ENCODE measurements at regions not wholly inside any gene's neighbourhood (a gene's known extent, or its start where the extent isn't known, plus 50 kb on each side); places are given as distances from the start of the nearest gene placed in this dataset.

DNA sequence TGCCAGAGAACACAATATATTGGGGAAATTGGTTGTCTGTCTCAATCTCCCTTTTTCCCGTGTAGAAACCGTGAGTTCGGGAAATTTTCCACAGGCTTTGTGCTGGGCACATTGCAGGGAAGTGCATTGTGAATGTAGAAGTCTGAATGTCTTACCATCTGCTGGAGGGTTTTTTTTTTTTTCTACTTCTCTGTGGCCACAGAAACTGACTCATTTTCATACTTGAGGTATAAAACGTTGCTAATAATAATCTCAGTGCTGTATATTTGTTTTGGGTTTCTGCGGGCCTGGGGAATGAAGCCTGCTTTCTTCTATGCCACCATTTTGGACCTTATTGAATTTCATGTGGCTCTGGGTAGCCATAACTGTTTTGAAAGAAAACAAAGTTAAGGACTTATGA, 1001.2 kb downstream of the STIM2 start:
- FAIRE-seq = no peak
- no peak overlapping the region for H2AFZ ChIP-seq (ENCODE audit: low read depth, low read length)
- no peak overlapping the region for H3K4me3 Mint-ChIP-seq (ENCODE audit: unreplicated experiment)

DNA sequence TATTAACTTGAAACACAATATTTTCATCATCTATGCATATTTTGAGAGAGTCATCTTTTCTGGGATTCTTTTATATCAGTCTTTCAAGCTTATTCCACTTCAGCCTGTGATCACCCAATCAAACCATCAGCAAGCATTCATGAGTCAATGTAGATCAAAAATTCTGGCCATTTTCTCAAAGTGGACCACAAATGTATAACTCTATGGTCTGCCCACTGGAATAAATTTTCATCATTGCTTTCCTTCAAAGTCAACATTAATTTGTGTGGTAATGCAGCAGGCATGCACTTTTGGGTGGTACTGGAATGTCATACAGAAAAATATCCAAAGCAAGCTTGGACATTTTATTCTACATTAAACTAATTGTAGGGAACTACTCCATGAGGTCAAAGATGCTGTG, 1013.0 kb downstream of the STIM2 start:
- H3K27me3 Mint-ChIP-seq (ENCODE audit: low read depth, unreplicated experiment) = no peaks in the 10 kb centered on the region
- FAIRE-seq (no peak), DNase-seq (ENCODE audit: low read depth) (no peak)
- H3K4me3 ChIP-seq (ENCODE audit: insufficient read depth, low read depth, low read length) = no peak overlapping the region
- H3K36me3 Mint-ChIP-seq (ENCODE audit: low read depth, unreplicated experiment) = no peaks in the 10 kb centered on the region
- no peak overlapping the region for H3K4me2 ChIP-seq (ENCODE audit: low read length)
- H3K27me3 ChIP-seq (ENCODE audit: insufficient read depth, low read length) = no peaks in the 10 kb centered on the region
- no peak overlapping the region for H3K4me3 Mint-ChIP-seq (ENCODE audit: unreplicated experiment)
- no peaks in the 10 kb centered on the region for H3K9me3 ChIP-seq (ENCODE audit: insufficient read depth, low read depth, low read length)
- H3K9ac ChIP-seq (ENCODE audit: low read length) = no peak overlapping the region
- H4K20me1 ChIP-seq (ENCODE audit: insufficient read depth, low read length) = no peaks in the 10 kb centered on the region
- H3K9me3 Mint-ChIP-seq (ENCODE audit: unreplicated experiment) = no peaks in the 10 kb centered on the region
- no peak overlapping the region for H3K27ac ChIP-seq (ENCODE audit: low read depth, low read length)
- H3K4me1 Mint-ChIP-seq (ENCODE audit: low read depth, unreplicated experiment) = no peaks in the 10 kb centered on the region
- no peak overlapping the region for H3K27ac Mint-ChIP-seq (ENCODE audit: unreplicated experiment)
- no peak for TF ChIP-seq EZH2 (IDR thresholded peaks at IDR 0.05; ENCODE audit: insufficient read depth, low read length)
- TF ChIP-seq, protein P1, sequence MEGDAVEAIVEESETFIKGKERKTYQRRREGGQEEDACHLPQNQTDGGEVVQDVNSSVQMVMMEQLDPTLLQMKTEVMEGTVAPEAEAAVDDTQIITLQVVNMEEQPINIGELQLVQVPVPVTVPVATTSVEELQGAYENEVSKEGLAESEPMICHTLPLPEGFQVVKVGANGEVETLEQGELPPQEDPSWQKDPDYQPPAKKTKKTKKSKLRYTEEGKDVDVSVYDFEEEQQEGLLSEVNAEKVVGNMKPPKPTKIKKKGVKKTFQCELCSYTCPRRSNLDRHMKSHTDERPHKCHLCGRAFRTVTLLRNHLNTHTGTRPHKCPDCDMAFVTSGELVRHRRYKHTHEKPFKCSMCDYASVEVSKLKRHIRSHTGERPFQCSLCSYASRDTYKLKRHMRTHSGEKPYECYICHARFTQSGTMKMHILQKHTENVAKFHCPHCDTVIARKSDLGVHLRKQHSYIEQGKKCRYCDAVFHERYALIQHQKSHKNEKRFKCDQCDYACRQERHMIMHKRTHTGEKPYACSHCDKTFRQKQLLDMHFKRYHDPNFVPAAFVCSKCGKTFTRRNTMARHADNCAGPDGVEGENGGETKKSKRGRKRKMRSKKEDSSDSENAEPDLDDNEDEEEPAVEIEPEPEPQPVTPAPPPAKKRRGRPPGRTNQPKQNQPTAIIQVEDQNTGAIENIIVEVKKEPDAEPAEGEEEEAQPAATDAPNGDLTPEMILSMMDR (IDR thresholded peaks at IDR 0.05; ENCODE audit: insufficient read depth, low read depth, low read length) = no peak
- H3K79me2 ChIP-seq (ENCODE audit: insufficient read depth, low read length) = no peaks in the 10 kb centered on the region
- H2AFZ ChIP-seq (ENCODE audit: low read depth, low read length) = no peak overlapping the region
- H3K4me1 ChIP-seq (ENCODE audit: insufficient read depth, low read length) = no peaks in the 10 kb centered on the region
- no peaks in the 10 kb centered on the region for H3K36me3 ChIP-seq (ENCODE audit: insufficient read depth, low read length)

More for the DNA sequence above, 1001.2 kb downstream of the STIM2 start:
- H3K36me3 Mint-ChIP-seq (ENCODE audit: low read depth, unreplicated experiment) = no peaks in the 10 kb centered on the region
- Histone ChIP-seq H3K4me2 (ENCODE audit: low read length) (peak overlapping the region; percentile 48), H3K79me2 (ENCODE audit: insufficient read depth, low read length) (no peaks in the 10 kb centered on the region), H3K27me3 (ENCODE audit: insufficient read depth, low read length) (no peaks in the 10 kb centered on the region), H3K27ac (ENCODE audit: low read depth, low read length) (no peak overlapping the region), H3K36me3 (ENCODE audit: insufficient read depth, low read length) (no peaks in the 10 kb centered on the region), H3K9ac (ENCODE audit: low read length) (peak overlapping the region; percentile 38), H3K4me3 (ENCODE audit: insufficient read depth, low read depth, low read length) (no peak overlapping the region), H4K20me1 (ENCODE audit: insufficient read depth, low read length) (no peaks in the 10 kb centered on the region), H3K4me1 (ENCODE audit: insufficient read depth, low read length) (peaks cover 5% of the 10 kb centered on the region), H3K9me3 (ENCODE audit: insufficient read depth, low read depth, low read length) (no peaks in the 10 kb centered on the region)
- H3K4me1 Mint-ChIP-seq (ENCODE audit: low read depth, unreplicated experiment) = peaks cover 3% of the 10 kb centered on the region
- H3K27ac Mint-ChIP-seq (ENCODE audit: unreplicated experiment) = no peak overlapping the region
- no peak for TF ChIP-seq EZH2 (IDR thresholded peaks at IDR 0.05; ENCODE audit: insufficient read depth, low read length)
- TF ChIP-seq, protein P1 (IDR thresholded peaks at IDR 0.05; ENCODE audit: insufficient read depth, low read depth, low read length) = no peak
- H3K9me3 Mint-ChIP-seq (ENCODE audit: unreplicated experiment) = peaks cover 3% of the 10 kb centered on the region
- DNase-seq (ENCODE audit: low read depth) = peak; percentile 30
- no peaks in the 10 kb centered on the region for H3K27me3 Mint-ChIP-seq (ENCODE audit: low read depth, unreplicated experiment)

DNA sequence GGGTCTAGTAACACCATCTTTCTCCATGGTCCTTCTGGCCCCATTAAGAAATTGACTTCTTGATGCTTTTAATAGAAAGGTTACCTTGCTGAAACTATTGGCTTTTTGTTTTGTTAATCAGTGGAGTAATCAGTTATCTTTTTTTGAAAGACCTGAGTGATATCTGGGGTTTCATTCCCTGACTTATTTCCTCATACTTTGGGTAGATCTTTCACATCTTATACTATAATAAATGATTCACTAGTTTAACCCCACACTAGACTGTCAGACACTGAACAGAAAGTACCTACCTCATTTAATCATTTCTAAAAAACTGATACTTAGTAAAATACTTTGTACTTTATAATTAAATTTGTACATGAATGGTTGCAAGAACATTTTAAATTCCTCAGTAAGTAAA, 1021.1 kb downstream of the STIM2 start:
- no peak overlapping the region for H3K4me2 ChIP-seq (ENCODE audit: low read length)
- DNase-seq (ENCODE audit: low read depth) (no peak), FAIRE-seq (no peak)
- H3K4me3 ChIP-seq (ENCODE audit: insufficient read depth, low read depth, low read length) = no peak overlapping the region
- H4K20me1 ChIP-seq (ENCODE audit: insufficient read depth, low read length) = no peaks in the 10 kb centered on the region
- H3K4me1 Mint-ChIP-seq (ENCODE audit: low read depth, unreplicated experiment) = no peaks in the 10 kb centered on the region
- H3K9ac ChIP-seq (ENCODE audit: low read length) = no peak overlapping the region
- H3K4me1 ChIP-seq (ENCODE audit: insufficient read depth, low read length) = no peaks in the 10 kb centered on the region
- no peaks in the 10 kb centered on the region for H3K36me3 ChIP-seq (ENCODE audit: insufficient read depth, low read length)
- no peaks in the 10 kb centered on the region for H3K27me3 ChIP-seq (ENCODE audit: insufficient read depth, low read length)
- H3K9me3 ChIP-seq (ENCODE audit: insufficient read depth, low read depth, low read length) = no peaks in the 10 kb centered on the region
- H3K27me3 Mint-ChIP-seq (ENCODE audit: low read depth, unreplicated experiment) = peaks cover 2% of the 10 kb centered on the region
- H3K4me3 Mint-ChIP-seq (ENCODE audit: unreplicated experiment) = no peak overlapping the region
- H2AFZ ChIP-seq (ENCODE audit: low read depth, low read length) = no peak overlapping the region
- H3K27ac ChIP-seq (ENCODE audit: low read depth, low read length) = no peak overlapping the region
- no peaks in the 10 kb centered on the region for H3K79me2 ChIP-seq (ENCODE audit: insufficient read depth, low read length)
- TF ChIP-seq EZH2 (IDR thresholded peaks at IDR 0.05; ENCODE audit: insufficient read depth, low read length) = no peak
- TF ChIP-seq, protein P1 (IDR thresholded peaks at IDR 0.05; ENCODE audit: insufficient read depth, low read depth, low read length) = no peak
- no peaks in the 10 kb centered on the region for H3K36me3 Mint-ChIP-seq (ENCODE audit: low read depth, unreplicated experiment)
- peaks cover 2% of the 10 kb centered on the region for H3K9me3 Mint-ChIP-seq (ENCODE audit: unreplicated experiment)
- H3K27ac Mint-ChIP-seq (ENCODE audit: unreplicated experiment) = no peak overlapping the region

Measured in astrocyte (in vitro differentiated cells and primary cell).